GM10266 (cell line): ENCODE measurements at regions not wholly inside any gene's neighbourhood (a gene's known extent, or its start where the extent isn't known, plus 50 kb on each side); places are given as distances from the start of the nearest gene placed in this dataset.

Source experiments
- DNase-seq: peaks from one replicate; pipeline ENCODE4 v3.0.0; 2012; ENCODE audit errors: extremely low spot score
- TF ChIP-seq, protein P1 (sequence below): IDR thresholded peaks from 2 replicates; pipeline ENCODE4 v1.5.1; 2012; ENCODE audit warnings: mild to moderate bottlenecking, low read depth; ENCODE audit not compliant: control insufficient read depth, insufficient read depth; ENCODE audit errors: missing control alignments

DNA sequence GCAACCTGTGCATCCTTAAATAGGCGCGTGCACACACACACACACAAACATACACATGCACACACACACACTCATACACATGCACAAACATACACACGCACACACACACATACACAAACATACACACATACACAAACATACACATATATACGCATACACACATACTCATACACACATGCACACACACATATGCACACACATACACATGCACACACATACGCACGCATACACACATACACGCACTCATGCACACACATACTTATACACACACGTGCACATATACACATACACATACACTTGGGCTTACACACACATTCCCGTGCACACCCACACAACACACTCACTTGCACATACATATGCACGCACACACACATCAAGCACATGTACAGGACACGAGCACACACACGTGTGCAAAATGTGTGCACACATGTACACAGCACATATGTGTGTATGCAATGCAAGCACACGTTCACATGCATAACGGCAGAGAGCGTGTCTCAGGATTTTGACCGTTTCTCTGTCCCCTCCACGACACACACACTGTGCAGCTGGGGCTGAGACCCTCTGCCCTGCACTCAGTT lies 84.5 kb downstream of the SIK1 start:
- no peak for DNase-seq
- TF ChIP-seq, protein P1, sequence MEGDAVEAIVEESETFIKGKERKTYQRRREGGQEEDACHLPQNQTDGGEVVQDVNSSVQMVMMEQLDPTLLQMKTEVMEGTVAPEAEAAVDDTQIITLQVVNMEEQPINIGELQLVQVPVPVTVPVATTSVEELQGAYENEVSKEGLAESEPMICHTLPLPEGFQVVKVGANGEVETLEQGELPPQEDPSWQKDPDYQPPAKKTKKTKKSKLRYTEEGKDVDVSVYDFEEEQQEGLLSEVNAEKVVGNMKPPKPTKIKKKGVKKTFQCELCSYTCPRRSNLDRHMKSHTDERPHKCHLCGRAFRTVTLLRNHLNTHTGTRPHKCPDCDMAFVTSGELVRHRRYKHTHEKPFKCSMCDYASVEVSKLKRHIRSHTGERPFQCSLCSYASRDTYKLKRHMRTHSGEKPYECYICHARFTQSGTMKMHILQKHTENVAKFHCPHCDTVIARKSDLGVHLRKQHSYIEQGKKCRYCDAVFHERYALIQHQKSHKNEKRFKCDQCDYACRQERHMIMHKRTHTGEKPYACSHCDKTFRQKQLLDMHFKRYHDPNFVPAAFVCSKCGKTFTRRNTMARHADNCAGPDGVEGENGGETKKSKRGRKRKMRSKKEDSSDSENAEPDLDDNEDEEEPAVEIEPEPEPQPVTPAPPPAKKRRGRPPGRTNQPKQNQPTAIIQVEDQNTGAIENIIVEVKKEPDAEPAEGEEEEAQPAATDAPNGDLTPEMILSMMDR, result no peak

DNA sequence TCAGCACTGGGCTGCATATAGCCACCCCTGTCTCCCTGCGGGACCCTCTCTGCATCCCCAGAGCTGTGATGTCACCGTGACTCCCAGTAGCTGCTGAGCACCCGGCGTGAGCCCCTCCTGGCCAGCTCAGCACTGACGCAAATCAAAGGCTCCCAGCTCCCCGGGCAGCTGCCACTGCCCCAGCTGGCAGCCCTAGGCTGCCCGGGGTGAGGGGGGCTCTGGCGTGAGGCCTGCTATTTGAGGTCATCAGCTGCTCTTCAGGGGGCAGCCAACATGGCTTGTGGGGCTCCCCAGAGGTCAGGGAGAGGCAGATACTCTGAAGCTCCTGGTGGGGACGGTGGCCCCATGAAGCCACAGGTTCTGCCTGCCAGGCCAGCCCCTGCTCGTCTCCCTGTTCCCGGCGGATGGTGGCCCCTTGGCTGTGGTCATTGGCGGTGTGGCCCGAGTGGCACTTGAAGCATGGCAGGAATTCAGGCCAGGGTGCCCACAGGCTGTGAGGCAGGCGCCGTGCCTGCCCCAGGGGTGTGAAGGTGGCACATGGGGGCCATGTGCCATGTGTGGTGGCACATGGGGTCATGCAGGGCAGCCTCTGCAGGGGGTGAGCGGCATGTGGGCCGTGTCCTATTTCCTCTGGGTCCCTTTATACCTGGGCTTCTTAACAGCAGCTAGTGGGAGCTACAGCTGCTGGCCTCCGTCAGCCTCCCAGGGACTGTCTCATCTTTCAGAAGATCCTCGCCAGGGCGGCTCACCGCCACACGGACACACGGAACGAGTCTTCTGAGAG lies 85.4 kb downstream of the SIK1 start:
- no peak for DNase-seq
- TF ChIP-seq, protein P1, result no peak

DNA sequence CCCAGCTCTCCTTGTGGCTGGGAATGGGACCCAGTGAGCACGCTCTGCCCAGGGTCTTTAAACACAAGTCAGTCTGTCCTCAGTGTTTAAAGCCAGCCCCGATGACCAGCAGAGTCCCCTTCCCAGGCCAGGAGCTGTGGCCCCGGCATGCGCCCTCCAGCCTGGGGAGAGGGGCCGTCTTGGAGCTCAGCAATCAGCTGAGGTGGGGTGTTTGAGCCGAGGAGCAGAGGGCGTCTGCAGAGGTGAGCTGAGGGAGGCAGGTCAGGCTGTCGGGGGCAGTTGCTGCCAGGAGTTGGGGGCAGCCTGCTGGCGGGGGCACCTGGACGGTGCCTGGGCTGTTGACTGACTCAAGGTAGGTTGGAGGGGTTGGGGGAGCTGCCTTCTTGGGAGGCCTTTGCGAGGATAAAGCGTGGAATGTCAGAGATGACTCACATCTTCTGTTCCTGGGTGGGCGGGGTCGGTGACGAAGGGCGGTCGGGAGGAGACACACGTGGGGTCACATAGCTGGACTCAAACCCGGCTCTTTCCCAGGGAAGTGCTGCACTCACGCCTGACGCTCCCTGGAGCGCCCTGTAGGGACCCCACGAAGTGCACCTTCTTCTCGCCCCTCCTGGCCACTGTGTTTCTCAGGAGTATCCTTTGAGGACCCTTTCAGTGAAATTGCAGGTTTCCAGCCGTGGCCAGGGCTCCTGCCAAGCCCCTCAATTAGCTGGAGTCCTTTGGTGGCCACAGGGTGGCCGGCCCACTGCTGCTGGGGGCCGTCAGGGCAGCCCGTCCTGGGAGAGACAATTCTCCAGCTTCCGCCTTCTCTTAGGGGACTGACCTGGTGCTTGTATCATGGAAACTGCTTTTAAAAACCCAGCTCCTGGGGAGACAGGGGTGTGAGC lies 86.2 kb downstream of the SIK1 start:
- no peak for DNase-seq
- TF ChIP-seq, protein P1, result no peak

DNA sequence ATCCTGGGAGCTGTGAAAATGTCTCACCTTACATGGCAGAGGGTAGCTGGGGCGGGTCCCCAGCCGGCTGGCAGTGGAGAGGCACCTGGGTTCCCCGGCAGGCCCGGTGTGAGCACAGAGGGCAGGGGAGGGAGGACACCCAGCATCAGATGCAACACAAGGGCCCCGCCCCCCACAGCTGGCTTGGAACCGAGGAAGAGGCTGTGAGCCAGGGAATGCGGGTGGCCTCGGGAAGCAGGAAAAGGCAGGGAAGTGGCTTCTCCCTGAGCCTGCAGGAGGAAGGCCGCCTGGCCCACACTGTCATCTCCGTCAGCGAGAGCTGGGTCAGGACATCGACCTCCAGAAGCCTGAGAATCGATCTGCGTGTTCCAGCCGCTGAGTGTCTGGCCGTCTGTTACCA lies 87.3 kb downstream of the SIK1 start:
- no peak for DNase-seq
- TF ChIP-seq, protein P1, result no peak

DNA sequence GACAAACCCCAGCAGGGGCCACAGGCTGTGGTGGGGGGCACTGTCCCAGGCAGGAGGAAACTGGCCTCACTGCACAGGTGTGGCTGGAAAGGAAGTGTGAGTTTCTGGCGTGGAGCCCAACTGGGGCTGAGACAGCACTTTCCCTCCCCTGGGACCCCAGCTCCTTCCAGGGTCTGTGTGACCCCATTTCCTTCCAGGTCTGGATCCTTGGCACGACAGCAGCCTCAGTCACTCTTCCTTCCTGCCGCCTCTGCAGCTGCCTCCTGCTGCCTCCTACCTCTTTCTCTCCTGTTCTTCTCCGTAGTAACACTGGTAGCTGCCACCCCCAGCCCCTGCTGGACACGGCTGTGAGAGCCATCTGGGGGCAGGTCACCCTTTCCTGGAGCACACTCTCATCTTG lies 88.0 kb downstream of the SIK1 start:
- DNase-seq, result no peak

DNA sequence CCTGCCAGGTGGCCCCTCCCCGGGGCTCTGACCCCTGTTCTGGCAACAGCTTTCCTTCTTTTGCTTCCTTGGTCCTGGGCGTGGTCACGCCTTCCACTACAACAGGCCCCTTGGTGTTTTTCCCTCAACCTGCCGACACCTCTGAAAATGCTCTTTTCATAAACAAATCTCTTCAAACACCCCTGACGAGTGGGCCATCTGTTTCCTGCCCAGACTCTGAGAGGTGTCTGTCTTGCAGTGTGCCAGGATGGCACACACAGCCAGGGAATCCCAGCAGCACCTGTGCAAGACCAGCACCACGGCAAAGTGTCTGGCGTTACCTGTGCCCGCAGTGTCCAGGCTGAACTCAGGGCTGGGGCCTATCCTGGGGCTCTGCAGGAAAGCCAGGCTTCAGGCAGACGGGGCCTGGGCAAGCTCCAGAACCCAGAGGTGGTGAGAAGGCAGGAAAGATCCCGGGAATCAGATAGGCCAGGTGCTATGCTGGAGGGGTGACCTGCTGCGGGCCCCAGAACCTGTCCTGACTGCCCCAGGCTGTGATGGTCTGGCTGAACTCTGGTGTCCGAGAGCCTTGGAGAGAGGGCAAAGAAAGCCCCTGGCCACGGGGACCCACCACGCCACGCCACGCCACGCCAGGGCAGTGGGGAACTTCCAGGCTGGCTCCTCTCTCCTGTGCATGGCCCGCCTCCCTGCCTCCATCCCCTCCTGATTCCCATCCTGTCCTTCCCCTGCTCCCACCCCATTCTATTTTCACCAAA lies 88.9 kb downstream of the SIK1 start:
- TF ChIP-seq, protein P1, result no peak
- no peak for DNase-seq

More for the DNA sequence above, 88.0 kb downstream of the SIK1 start:
- TF ChIP-seq, protein P1, result no peak
